SU-DHL-6 (cell line): ENCODE measurements at regions not wholly inside any gene's neighbourhood (a gene's known extent, or its start where the extent isn't known, plus 50 kb on each side); places are given as distances from the start of the nearest gene placed in this dataset.

Source experiments
- CTCF ChIP-seq: fragments of 200-600 bp; sonication (generic); IDR thresholded peaks from one replicate; pipeline ENCODE4 v1.5.1; 2017; ENCODE audit warnings: antibody characterized with exemption, mild to moderate bottlenecking, low read length, moderate library complexity; ENCODE audit not compliant: insufficient read depth, poor library complexity, severe bottlenecking
- EZH2phosphoT487 ChIP-seq: fragments of 200-600 bp; sonication (generic), shearing (Covaris generic); conservative IDR thresholded peaks from 2 replicates; pipeline ENCODE4 v1.6.1; 2018; ENCODE audit warnings: mild to moderate bottlenecking, antibody characterized with exemption, low read length, moderate library complexity, mixed read lengths

- no peak for TF ChIP-seq CTCF
- no peak for TF ChIP-seq EZH2phosphoT487
These were observed 53.9 kb upstream of the RAB18 start for GRCh38 chr10:27450225-27450624.
